ENCODE measurements at regions not wholly inside any gene's neighbourhood (a gene's known extent, or its start where the extent isn't known, plus 50 kb on each side); places are given as distances from the start of the nearest gene placed in this dataset.

GRCh38 chr22:47370448-47371262, 608.2 kb downstream of the TBC1D22A start:
- H3K9me3 Mint-ChIP-seq, result peaks cover 53% of the 10 kb centered on the region
- peaks cover 6% of the 10 kb centered on the region; the same call in 1 of the 2 replicates for H3K27me3 Mint-ChIP-seq (ENCODE audit: insufficient read depth)
- H3K4me3 Mint-ChIP-seq, result no peak overlapping the region
- DNase-seq, result no peak
- TF ChIP-seq, protein P1, sequence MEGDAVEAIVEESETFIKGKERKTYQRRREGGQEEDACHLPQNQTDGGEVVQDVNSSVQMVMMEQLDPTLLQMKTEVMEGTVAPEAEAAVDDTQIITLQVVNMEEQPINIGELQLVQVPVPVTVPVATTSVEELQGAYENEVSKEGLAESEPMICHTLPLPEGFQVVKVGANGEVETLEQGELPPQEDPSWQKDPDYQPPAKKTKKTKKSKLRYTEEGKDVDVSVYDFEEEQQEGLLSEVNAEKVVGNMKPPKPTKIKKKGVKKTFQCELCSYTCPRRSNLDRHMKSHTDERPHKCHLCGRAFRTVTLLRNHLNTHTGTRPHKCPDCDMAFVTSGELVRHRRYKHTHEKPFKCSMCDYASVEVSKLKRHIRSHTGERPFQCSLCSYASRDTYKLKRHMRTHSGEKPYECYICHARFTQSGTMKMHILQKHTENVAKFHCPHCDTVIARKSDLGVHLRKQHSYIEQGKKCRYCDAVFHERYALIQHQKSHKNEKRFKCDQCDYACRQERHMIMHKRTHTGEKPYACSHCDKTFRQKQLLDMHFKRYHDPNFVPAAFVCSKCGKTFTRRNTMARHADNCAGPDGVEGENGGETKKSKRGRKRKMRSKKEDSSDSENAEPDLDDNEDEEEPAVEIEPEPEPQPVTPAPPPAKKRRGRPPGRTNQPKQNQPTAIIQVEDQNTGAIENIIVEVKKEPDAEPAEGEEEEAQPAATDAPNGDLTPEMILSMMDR (IDR thresholded peaks at IDR 0.05), result no peak
- no peaks in the 10 kb centered on the region for H3K4me1 Mint-ChIP-seq (ENCODE audit: low read depth)
- no peak overlapping the region for H3K27ac Mint-ChIP-seq
- peaks cover 5% of the 10 kb centered on the region; the same call in 1 of the 2 replicates for H3K36me3 Mint-ChIP-seq (ENCODE audit: low read depth)

GRCh38 chr22:47369431-47370015, 607.1 kb downstream of the TBC1D22A start:
- Mint-ChIP-seq H3K4me3 (no peak overlapping the region), H3K27me3 (ENCODE audit: insufficient read depth) (peaks cover 6% of the 10 kb centered on the region; the same call in 1 of the 2 replicates), H3K27ac (no peak overlapping the region), H3K4me1 (ENCODE audit: low read depth) (no peaks in the 10 kb centered on the region), H3K36me3 (ENCODE audit: low read depth) (peaks cover 5% of the 10 kb centered on the region; the same call in 1 of the 2 replicates), H3K9me3 (peaks cover 51% of the 10 kb centered on the region)
- no peak for DNase-seq
- TF ChIP-seq, protein P1 (IDR thresholded peaks at IDR 0.05), result no peak

DNA sequence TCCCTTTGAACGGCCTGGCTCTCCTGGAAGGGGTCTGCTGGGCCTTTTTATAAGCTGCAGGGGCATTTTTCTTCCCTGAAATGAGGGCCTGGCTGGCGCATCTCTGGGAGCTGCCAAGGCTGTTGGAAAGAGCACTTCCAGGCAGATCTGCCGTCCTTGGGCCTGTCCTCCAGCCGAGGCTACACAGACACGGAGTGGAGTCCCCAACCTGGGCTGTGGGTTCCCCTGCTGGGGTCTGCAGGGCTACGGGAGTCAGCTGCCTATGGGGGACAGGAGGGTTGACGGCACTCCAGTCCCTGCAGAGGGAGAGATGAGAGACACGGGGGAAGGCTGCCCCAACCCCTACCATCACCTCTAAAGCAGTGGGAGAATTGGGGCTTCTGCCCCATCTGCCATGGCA, 606.6 kb downstream of the TBC1D22A start:
- TF ChIP-seq, protein P1 (IDR thresholded peaks at IDR 0.05), result no peak
- Mint-ChIP-seq H3K4me1 (ENCODE audit: low read depth) (no peaks in the 10 kb centered on the region), H3K9me3 (peaks cover 48% of the 10 kb centered on the region), H3K27ac (no peak overlapping the region), H3K27me3 (ENCODE audit: insufficient read depth) (peaks cover 6% of the 10 kb centered on the region; the same call in 1 of the 2 replicates), H3K36me3 (ENCODE audit: low read depth) (peaks cover 5% of the 10 kb centered on the region; the same call in 1 of the 2 replicates), H3K4me3 (no peak overlapping the region)
- DNase-seq, result no peak

GRCh38 chr22:47367993-47368945, 605.8 kb downstream of the TBC1D22A start:
- Mint-ChIP-seq H3K4me3 (no peak overlapping the region), H3K4me1 (ENCODE audit: low read depth) (no peaks in the 10 kb centered on the region), H3K27me3 (ENCODE audit: insufficient read depth) (peaks cover 6% of the 10 kb centered on the region; the same call in 1 of the 2 replicates), H3K27ac (no peak overlapping the region), H3K9me3 (peaks cover 49% of the 10 kb centered on the region), H3K36me3 (ENCODE audit: low read depth) (peaks cover 5% of the 10 kb centered on the region; the same call in 1 of the 2 replicates)
- TF ChIP-seq, protein P1 (IDR thresholded peaks at IDR 0.05), result no peak
- DNase-seq, result no peak

- Mint-ChIP-seq H3K9me3 (peaks cover 50% of the 10 kb centered on the region), H3K27ac (no peak overlapping the region), H3K36me3 (ENCODE audit: low read depth) (peaks cover 5% of the 10 kb centered on the region; the same call in 1 of the 2 replicates), H3K27me3 (ENCODE audit: insufficient read depth) (peaks cover 6% of the 10 kb centered on the region; the same call in 1 of the 2 replicates), H3K4me1 (ENCODE audit: low read depth) (no peaks in the 10 kb centered on the region), H3K4me3 (no peak overlapping the region)
- TF ChIP-seq, protein P1 (IDR thresholded peaks at IDR 0.05), result no peak
- no peak for DNase-seq
Observed at GRCh38 chr22:47367107-47367690, 604.7 kb downstream of the TBC1D22A start.
